GM23338 (cell line): ENCODE measurements at regions not wholly inside any gene's neighbourhood (a gene's known extent, or its start where the extent isn't known, plus 50 kb on each side); places are given as distances from the start of the nearest gene placed in this dataset.

ENCODE experiments used
- ATAC-seq: fragments of 200-7000 bp; cut with Tn5 transposase; 3 replicates; pipeline ENCODE4 v1.9.1; 2020
- DNase-seq: peaks from one replicate; pipeline ENCODE4 v3.0.0-alpha.2; 2015; ENCODE audit warnings: low spot score
- H2AFZ ChIP-seq: fragments of 200-600 bp; sonication (generic); 2 replicates; pipeline ENCODE4 v1.8.0; 2016; ENCODE audit warnings: antibody characterized with exemption, mild to moderate bottlenecking, moderate library complexity
- H3F3A ChIP-seq: fragments of 200-600 bp; sonication (generic); replicated peaks from 2 replicates; pipeline ENCODE4 v1.8.0; 2017; ENCODE audit warnings: antibody characterized with exemption, mixed run types, low read depth
- H3K27ac ChIP-seq: fragments of 200-600 bp; sonication (generic); 2 replicates; pipeline ENCODE4 v1.6.1; 2016; ENCODE audit warnings: low read depth
- H3K27me3 ChIP-seq: fragments of 200-600 bp; sonication (generic); 2 replicates; pipeline ENCODE4 v1.8.0; 2016; ENCODE audit warnings: mild to moderate bottlenecking, mixed run types, moderate library complexity; ENCODE audit not compliant: insufficient read depth
- H3K36me3 ChIP-seq: fragments of 200-600 bp; sonication (generic); 2 replicates; pipeline ENCODE4 v1.8.0; 2016; ENCODE audit warnings: mild to moderate bottlenecking; ENCODE audit not compliant: insufficient read depth
- H3K4me1 ChIP-seq: fragments of 200-600 bp; sonication (generic); 2 replicates; pipeline ENCODE4 v1.8.0; 2016; ENCODE audit warnings: mild to moderate bottlenecking, moderate library complexity; ENCODE audit not compliant: insufficient read depth
- H3K4me2 ChIP-seq: fragments of 200-600 bp; sonication (generic); 2 replicates; pipeline ENCODE4 v1.7.1; 2017; ENCODE audit warnings: mixed run types
- H3K4me3 ChIP-seq: fragments of 200-600 bp; sonication (generic); 2 replicates; pipeline ENCODE4 v1.6.1; 2016; ENCODE audit warnings: mixed run types
- H3K79me2 ChIP-seq: fragments of 200-600 bp; sonication (generic); replicated peaks from 2 replicates; pipeline ENCODE4 v1.8.0; 2017; ENCODE audit warnings: mild to moderate bottlenecking; ENCODE audit not compliant: insufficient read depth
- H3K9me2 ChIP-seq: fragments of 200-600 bp; sonication (generic); 2 replicates; pipeline ENCODE4 v1.8.0; 2017; ENCODE audit not compliant: insufficient read depth
- H4K20me1 ChIP-seq: fragments of 200-600 bp; sonication (generic); replicated peaks from 2 replicates; pipeline ENCODE4 v1.8.0; 2017; ENCODE audit warnings: mild to moderate bottlenecking; ENCODE audit not compliant: insufficient read depth
- H3K27ac Mint-ChIP-seq: 2 replicates; pipeline ENCODE4 v1.8.0; 2020; ENCODE audit warnings: inconsistent platforms, mild to moderate bottlenecking, moderate library complexity, mixed read lengths
- H3K27me3 Mint-ChIP-seq: 3 replicates; pipeline ENCODE4 v1.8.0; 2022; ENCODE audit warnings: low read depth, mild to moderate bottlenecking, moderate library complexity, mixed read lengths, inconsistent platforms; ENCODE audit not compliant: insufficient read depth, poor library complexity
- H3K36me3 Mint-ChIP-seq: 3 replicates; pipeline ENCODE4 v1.8.0; 2021; ENCODE audit warnings: low read depth, mild to moderate bottlenecking, inconsistent platforms, moderate library complexity, mixed read lengths
- H3K4me1 Mint-ChIP-seq: 3 replicates; pipeline ENCODE4 v1.8.0; 2020; ENCODE audit warnings: mild to moderate bottlenecking, inconsistent platforms, mixed read lengths
- H3K4me3 Mint-ChIP-seq: 3 replicates; pipeline ENCODE4 v1.8.0; 2021; ENCODE audit warnings: moderate library complexity, mild to moderate bottlenecking, inconsistent platforms, mixed read lengths
- H3K9me3 Mint-ChIP-seq: 3 replicates; pipeline ENCODE4 v1.8.0; 2020; ENCODE audit warnings: moderate library complexity, mild to moderate bottlenecking, inconsistent platforms, mixed read lengths
- CREB1 ChIP-seq: fragments of 250-450 bp; sonication (Bioruptor Pico); IDR thresholded peaks from 2 replicates; pipeline ENCODE4 v1.5.0; 2020; ENCODE audit warnings: low read depth, mild to moderate bottlenecking, moderate library complexity
- CTCF ChIP-seq, 2 experiments: fragments of 200-600 bp in 1 of 2; sonication (generic) in 1 of 2; conservative IDR thresholded peaks; 2 replicates each; pipeline versions ENCODE4 v1.5.1 to v1.6.1; 2016 to 2017; ENCODE audit warnings: antibody characterized with exemption in 2 of 2, low read depth in 2 of 2, mild to moderate bottlenecking in 2 of 2, moderate library complexity in 1 of 2
- EZH2 ChIP-seq: fragments of 200-600 bp; sonication (generic); IDR thresholded peaks from one replicate; pipeline ENCODE4 v1.8.0; 2017; ENCODE audit warnings: antibody characterized with exemption, mild to moderate bottlenecking, low read depth; ENCODE audit not compliant: unreplicated experiment
- EZH2phosphoT487 ChIP-seq: fragments of 200-600 bp; sonication (generic); IDR thresholded peaks from one replicate; pipeline ENCODE4 v1.8.1; 2018; ENCODE audit warnings: antibody characterized with exemption; ENCODE audit not compliant: unreplicated experiment
- JUNB ChIP-seq: IDR thresholded peaks from one replicate; pipeline ENCODE4 v1.6.1; 2016; ENCODE audit warnings: antibody characterized with exemption; ENCODE audit not compliant: unreplicated experiment
- NANOG ChIP-seq: IDR thresholded peaks from 2 replicates; pipeline ENCODE4 v1.6.1; 2016; ENCODE audit warnings: antibody characterized with exemption, borderline replicate concordance
- POLR2AphosphoS5 ChIP-seq: IDR thresholded peaks from 2 replicates; pipeline ENCODE4 v1.6.1; 2016; ENCODE audit warnings: antibody characterized with exemption, low read depth
- STAT1 ChIP-seq: IDR thresholded peaks from one replicate; pipeline ENCODE4 v1.6.1; 2016; ENCODE audit warnings: antibody characterized with exemption; ENCODE audit not compliant: unreplicated experiment
- ZNF114 ChIP-seq: fragments of 250-450 bp; sonication (Bioruptor Pico); IDR thresholded peaks from 2 replicates; pipeline ENCODE4 v1.5.0; 2020; ENCODE audit warnings: mild to moderate bottlenecking, moderate library complexity
- ZNF331 ChIP-seq: fragments of 250-450 bp; sonication (Bioruptor Pico); IDR thresholded peaks from 2 replicates; pipeline ENCODE4 v1.5.0; 2020; ENCODE audit warnings: low read depth, mild to moderate bottlenecking, moderate library complexity
- ZNF462 ChIP-seq: fragments of 250-450 bp; sonication (Bioruptor Pico); IDR thresholded peaks from 2 replicates; pipeline ENCODE4 v1.5.0; 2020; ENCODE audit warnings: mild to moderate bottlenecking, moderate library complexity
- TF ChIP-seq, protein P1 (sequence below): IDR thresholded peaks from one replicate; pipeline ENCODE4 v1.6.1; 2018; ENCODE audit warnings: antibody characterized with exemption; ENCODE audit not compliant: unreplicated experiment
- TF ChIP-seq, protein P2 (sequence below): IDR thresholded peaks from 2 replicates; pipeline ENCODE4 v1.6.1; 2016; ENCODE audit warnings: antibody characterized with exemption

DNA sequence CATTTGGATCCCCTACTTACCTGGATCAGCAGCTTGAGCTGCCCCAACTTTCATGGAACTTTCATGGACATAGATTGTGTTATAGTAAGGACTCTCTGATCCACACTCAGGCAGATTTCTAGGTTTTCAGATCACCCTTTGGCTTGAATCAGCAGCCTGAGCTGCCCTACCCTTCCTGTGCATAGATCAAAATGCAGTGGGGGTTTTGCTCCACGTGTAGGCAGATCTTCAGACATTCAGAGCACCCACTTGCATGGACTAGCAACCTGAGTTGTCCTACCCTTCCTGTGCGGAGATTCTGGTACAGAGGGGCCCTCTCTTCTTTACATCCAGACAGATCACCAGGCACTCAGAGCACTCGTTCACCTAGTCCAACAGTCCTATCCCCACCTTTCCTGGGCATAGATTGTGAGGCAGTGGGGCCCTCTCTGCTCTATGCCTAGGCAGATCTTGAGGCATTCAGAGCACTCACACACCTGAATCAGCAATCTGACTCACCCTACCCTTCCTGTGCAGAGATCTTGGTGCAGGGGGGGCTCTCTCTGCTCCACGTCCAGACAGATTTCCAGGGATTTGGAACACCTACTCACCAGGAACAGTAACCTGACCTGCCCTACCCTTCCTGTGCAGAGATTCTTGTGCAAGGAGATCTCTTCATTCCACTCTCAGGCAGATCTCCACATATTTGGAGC lies 705.2 kb upstream of the NRSN1 start:
- Histone ChIP-seq H4K20me1 (no peaks in the 10 kb centered on the region), H2AFZ (no peak overlapping the region), H3K4me1 (no peaks in the 10 kb centered on the region), H3K27me3 (no peaks in the 10 kb centered on the region), H3K36me3 (no peaks in the 10 kb centered on the region), H3K79me2 (no peaks in the 10 kb centered on the region), H3K4me3 (no peak overlapping the region), H3K9me2 (0 out of 2 replicates have a peak, but pooled peaks cover 3% of the 10 kb centered on the region), H3K27ac (no peak overlapping the region), H3K4me2 (no peak overlapping the region), H3F3A (no peaks in the 10 kb centered on the region)
- Mint-ChIP-seq H3K27me3 (no peaks in the 10 kb centered on the region), H3K4me3 (no peak overlapping the region), H3K27ac (no peak overlapping the region), H3K4me1 (no peaks in the 10 kb centered on the region), H3K36me3 (no peaks in the 10 kb centered on the region; the same call in 1 of the 3 replicates), H3K9me3 (no peaks in the 10 kb centered on the region; the same call in 2 of the 3 replicates)
- ATAC-seq, result no peak
- TF ChIP-seq EZH2phosphoT487, result no peak
- TF ChIP-seq CREB1 (CRISPR knock-in tag), result no peak
- TF ChIP-seq CTCF (conservative IDR thresholded peaks at IDR 0.05; ENCODE audit: low read depth in 2 of 2), result no peak
- TF ChIP-seq, protein P1, sequence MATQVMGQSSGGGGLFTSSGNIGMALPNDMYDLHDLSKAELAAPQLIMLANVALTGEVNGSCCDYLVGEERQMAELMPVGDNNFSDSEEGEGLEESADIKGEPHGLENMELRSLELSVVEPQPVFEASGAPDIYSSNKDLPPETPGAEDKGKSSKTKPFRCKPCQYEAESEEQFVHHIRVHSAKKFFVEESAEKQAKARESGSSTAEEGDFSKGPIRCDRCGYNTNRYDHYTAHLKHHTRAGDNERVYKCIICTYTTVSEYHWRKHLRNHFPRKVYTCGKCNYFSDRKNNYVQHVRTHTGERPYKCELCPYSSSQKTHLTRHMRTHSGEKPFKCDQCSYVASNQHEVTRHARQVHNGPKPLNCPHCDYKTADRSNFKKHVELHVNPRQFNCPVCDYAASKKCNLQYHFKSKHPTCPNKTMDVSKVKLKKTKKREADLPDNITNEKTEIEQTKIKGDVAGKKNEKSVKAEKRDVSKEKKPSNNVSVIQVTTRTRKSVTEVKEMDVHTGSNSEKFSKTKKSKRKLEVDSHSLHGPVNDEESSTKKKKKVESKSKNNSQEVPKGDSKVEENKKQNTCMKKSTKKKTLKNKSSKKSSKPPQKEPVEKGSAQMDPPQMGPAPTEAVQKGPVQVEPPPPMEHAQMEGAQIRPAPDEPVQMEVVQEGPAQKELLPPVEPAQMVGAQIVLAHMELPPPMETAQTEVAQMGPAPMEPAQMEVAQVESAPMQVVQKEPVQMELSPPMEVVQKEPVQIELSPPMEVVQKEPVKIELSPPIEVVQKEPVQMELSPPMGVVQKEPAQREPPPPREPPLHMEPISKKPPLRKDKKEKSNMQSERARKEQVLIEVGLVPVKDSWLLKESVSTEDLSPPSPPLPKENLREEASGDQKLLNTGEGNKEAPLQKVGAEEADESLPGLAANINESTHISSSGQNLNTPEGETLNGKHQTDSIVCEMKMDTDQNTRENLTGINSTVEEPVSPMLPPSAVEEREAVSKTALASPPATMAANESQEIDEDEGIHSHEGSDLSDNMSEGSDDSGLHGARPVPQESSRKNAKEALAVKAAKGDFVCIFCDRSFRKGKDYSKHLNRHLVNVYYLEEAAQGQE, result no peak
- TF ChIP-seq POLR2AphosphoS5, result no peak
- no peak for TF ChIP-seq EZH2
- TF ChIP-seq NANOG, result no peak
- no peak for TF ChIP-seq ZNF462 (CRISPR knock-in tag)
- TF ChIP-seq, protein P2, sequence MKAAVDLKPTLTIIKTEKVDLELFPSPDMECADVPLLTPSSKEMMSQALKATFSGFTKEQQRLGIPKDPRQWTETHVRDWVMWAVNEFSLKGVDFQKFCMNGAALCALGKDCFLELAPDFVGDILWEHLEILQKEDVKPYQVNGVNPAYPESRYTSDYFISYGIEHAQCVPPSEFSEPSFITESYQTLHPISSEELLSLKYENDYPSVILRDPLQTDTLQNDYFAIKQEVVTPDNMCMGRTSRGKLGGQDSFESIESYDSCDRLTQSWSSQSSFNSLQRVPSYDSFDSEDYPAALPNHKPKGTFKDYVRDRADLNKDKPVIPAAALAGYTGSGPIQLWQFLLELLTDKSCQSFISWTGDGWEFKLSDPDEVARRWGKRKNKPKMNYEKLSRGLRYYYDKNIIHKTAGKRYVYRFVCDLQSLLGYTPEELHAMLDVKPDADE, result no peak
- TF ChIP-seq ZNF331, result no peak
- TF ChIP-seq STAT1, result no peak
- TF ChIP-seq ZNF114 (CRISPR knock-in tag), result no peak
- TF ChIP-seq JUNB, result no peak
- DNase-seq, result no peak
